ENCODE measurements at regions not wholly inside any gene's neighbourhood (a gene's known extent, or its start where the extent isn't known, plus 50 kb on each side); places are given as distances from the start of the nearest gene placed in this dataset.

GRCh38 chrX:18016941-18017340 is 155.8 kb upstream of the RAI2 start:
- Histone ChIP-seq H2BK20ac (ENCODE audit: low read depth, low read length) (no peak overlapping the region), H3K18ac (ENCODE audit: low read depth, low read length) (no peak overlapping the region), H4K20me1 (ENCODE audit: insufficient read depth, low read length) (no peaks in the 10 kb centered on the region), H2AFZ (replicated peaks; ENCODE audit: low read length, poor library complexity) (no peak overlapping the region), H2BK120ac (ENCODE audit: low read depth, low read length) (no peak overlapping the region), H3K36me3 (ENCODE audit: control insufficient read depth, insufficient read depth, low read length) (no peaks in the 10 kb centered on the region), H3K4me1 (ENCODE audit: control insufficient read depth, insufficient read depth, low read length) (no peaks in the 10 kb centered on the region), H3K23ac (ENCODE audit: low read depth, low read length) (no peak overlapping the region), H3K4ac (ENCODE audit: low read depth, low read length) (no peak overlapping the region), H3K79me1 (ENCODE audit: low read depth in 1 of 2, low read length in 2 of 2) (no peaks in the 10 kb centered on the region), H3K14ac (replicated peaks; ENCODE audit: low read depth, low read length) (no peak overlapping the region), H2BK5ac (ENCODE audit: low read depth, low read length, poor library complexity, severe bottlenecking) (no peak overlapping the region), H4K8ac (ENCODE audit: low read depth in 2 of 2, low read length in 2 of 2) (no peak overlapping the region), H4K91ac (ENCODE audit: insufficient read depth, low read depth, low read length) (no peak overlapping the region), H3K56ac (ENCODE audit: extremely low read depth, insufficient read depth, low read length) (no peak overlapping the region), H4K5ac (ENCODE audit: low read depth, low read length) (no peak overlapping the region), H3K27ac (ENCODE audit: insufficient read depth, low read length) (no peak overlapping the region), H2AK9ac (replicated peaks; ENCODE audit: low read depth, low read length, poor library complexity) (no peak overlapping the region), H2BK15ac (ENCODE audit: low read depth, low read length) (no peak overlapping the region), H3K9me3 (ENCODE audit: control insufficient read depth, insufficient read depth, low read length) (no peaks in the 10 kb centered on the region), H3K4me2 (ENCODE audit: low read depth, low read length) (no peak overlapping the region), H3K4me3 (ENCODE audit: insufficient read depth, low read depth, low read length) (no peak overlapping the region), H2AK5ac (ENCODE audit: low read depth, low read length) (no peak overlapping the region), H3K9me1 (ENCODE audit: insufficient read depth, low read length) (no peaks in the 10 kb centered on the region), H3K9ac (ENCODE audit: low read depth, low read length) (no peak overlapping the region), H3K27me3 (ENCODE audit: control insufficient read depth, insufficient read depth, low read length) (no peaks in the 10 kb centered on the region)
- CTCF ChIA-PET: no interaction called here
- WGBS, 2 experiments (ENCODE audit: extremely low coverage in 2 of 2, insufficient read length in 1 of 2): no CpG with 5 or more reads among the region's 4 CpGs
- intact Hi-C loops (cut with micrococcal nuclease): no loop called here
- BruUV-seq (replicated peaks): no TSS peak
- in situ Hi-C loops (cut with MboI; ENCODE audit: low sequenced_read_pairs): no loop called here
- TF ChIP-seq RCOR1 (IDR thresholded peaks at IDR 0.05; ENCODE audit: insufficient replicate concordance, low read length) (no peak), CHD1 (IDR thresholded peaks at IDR 0.05; ENCODE audit: low read depth, low read length) (no peak), POLR2A (IDR thresholded peaks at IDR 0.05; ENCODE audit: low read depth, low read length) (no peak), CEBPB (IDR thresholded peaks at IDR 0.05; ENCODE audit: low read depth, low read length) (no peak), NFE2L2 (IDR thresholded peaks at IDR 0.05; ENCODE audit: low read depth, low read length) (no peak), RAD21 (IDR thresholded peaks at IDR 0.05; ENCODE audit: low read length) (no peak), CTCF (conservative IDR thresholded peaks at IDR 0.05; ENCODE audit: low read depth, low read length) (no peak), USF2 (IDR thresholded peaks at IDR 0.05; ENCODE audit: low read depth, low read length) (no peak), RFX5 (IDR thresholded peaks at IDR 0.05; ENCODE audit: low read depth, low read length) (no peak), ELK1 (IDR thresholded peaks at IDR 0.05; ENCODE audit: borderline replicate concordance, low read depth, low read length) (no peak), FOS (IDR thresholded peaks at IDR 0.05; ENCODE audit: low read depth, low read length) (no peak), MAZ (IDR thresholded peaks at IDR 0.05; ENCODE audit: borderline replicate concordance, low read depth, low read length) (no peak), MXI1 (IDR thresholded peaks at IDR 0.05; ENCODE audit: borderline replicate concordance, low read depth, low read length) (no peak), BHLHE40 (IDR thresholded peaks at IDR 0.05; ENCODE audit: low read depth, low read length) (no peak), MAFK (IDR thresholded peaks at IDR 0.05; ENCODE audit: low read depth, low read length) (no peak), SMC3 (IDR thresholded peaks at IDR 0.05; ENCODE audit: low read depth, low read length) (no peak)
- ATAC-seq (ENCODE audit: low read depth) (no peak), DNase-seq (no peak)
- dilution Hi-C loops (cut with HindIII; ENCODE audit: low sequenced_read_pairs, unreplicated experiment): no loop called here
- POLR2A ChIA-PET (ENCODE audit: unreplicated experiment): no interaction called here

Data from IMR-90 (cell line).